ENCODE measurements at regions not wholly inside any gene's neighbourhood (a gene's known extent, or its start where the extent isn't known, plus 50 kb on each side); places are given as distances from the start of the nearest gene placed in this dataset.
A peak's percentile ranks its signal among the peaks of the same experiment; 100 is the strongest.

- Histone ChIP-seq H4K5ac (ENCODE audit: insufficient read length, low read depth, low read length) (no peak overlapping the region), H3K18ac (ENCODE audit: extremely low read depth, low read length) (no peak overlapping the region), H3K4ac (replicated peaks; ENCODE audit: insufficient read length, low read depth, low read length) (no peak overlapping the region), H3K79me1 (ENCODE audit: low read depth, low read length) (no peaks in the 10 kb centered on the region), H3K9ac (replicated peaks in 1 of 4; ENCODE audit: extremely low read depth in 1 of 4, low read depth in 3 of 4, low read length in 3 of 4) (no peak overlapping the region), H2BK20ac (ENCODE audit: low read length) (no peak overlapping the region), H3K9me3 (ENCODE audit: insufficient read depth in 2 of 2, low read depth in 1 of 2, low read length in 1 of 2) (no peaks in the 10 kb centered on the region), H3K36me3 (ENCODE audit: control insufficient read depth in 2 of 4, insufficient read depth in 4 of 4, low read length in 3 of 4) (no peaks in the 10 kb centered on the region), H3K4me1 (replicated peaks in 1 of 4; ENCODE audit: control insufficient read depth in 3 of 4, insufficient read depth in 4 of 4, low read length in 3 of 4) (peaks cover 0 to 5% (median 1%) of the 10 kb centered on the region in 4 experiments; a peak in 1 of 7 replicates), H2BK15ac (ENCODE audit: low read length) (no peak overlapping the region), H3K4me2 (ENCODE audit: insufficient read depth in 1 of 2, low read depth in 2 of 2, low read length in 2 of 2) (no peak overlapping the region), H2AFZ (ENCODE audit: low read length) (no peak overlapping the region), H3K14ac (ENCODE audit: insufficient read length) (no peak overlapping the region), H2BK120ac (replicated peaks; ENCODE audit: low read depth, low read length) (no peak overlapping the region), H4K8ac (ENCODE audit: extremely low read depth, insufficient read depth, low read length) (no peak overlapping the region), H2AK5ac (ENCODE audit: low read depth, low read length) (no peak overlapping the region), H3K23ac (ENCODE audit: insufficient read length) (no peak overlapping the region), H3K79me2 (ENCODE audit: control insufficient read depth in 1 of 2, insufficient read depth in 2 of 2, low read length in 2 of 2) (peaks cover 0 to 2% of the 10 kb centered on the region in 2 experiments; a peak in 1 of 4 replicates), H3K56ac (replicated peaks; ENCODE audit: insufficient read length, low read depth, low read length) (no peak overlapping the region), H2BK12ac (ENCODE audit: low read depth, low read length) (no peak overlapping the region), H3K27ac (ENCODE audit: low read depth, low read length) (no peak overlapping the region), H4K91ac (replicated peaks; ENCODE audit: insufficient read length, low read length) (no peak overlapping the region), H3K4me3 (ENCODE audit: extremely low read depth in 1 of 4, insufficient read depth in 2 of 4, low read depth in 3 of 4, low read length in 4 of 4) (no peak overlapping the region), H2BK5ac (ENCODE audit: low read depth, low read length) (no peak overlapping the region), H4K20me1 (replicated peaks in 1 of 2; ENCODE audit: control insufficient read depth in 1 of 2, insufficient read depth in 2 of 2, low read length in 2 of 2) (no peaks in the 10 kb centered on the region), H3K27me3 (replicated peaks in 1 of 4; ENCODE audit: control insufficient read depth in 3 of 4, extremely low read depth in 1 of 4, insufficient read depth in 3 of 4, low read length in 3 of 4) (no peaks in the 10 kb centered on the region), H3K23me2 (ENCODE audit: low read depth, low read length) (no peaks in the 10 kb centered on the region)
- WGBS, 2 experiments (ENCODE audit: extremely low coverage in 1 of 2, insufficient coverage in 1 of 2, insufficient read length in 1 of 2, insufficient replicate concordance in 2 of 2, low coverage in 1 of 2, low lambda C conversion rate in 2 of 2, missing lambda C conversion rate in 1 of 2): 40% methylated on average over 7 of the region's 7 CpGs; no CpG with 5 or more reads in 1 of the 2 experiments
- peak; percentile 93 for FAIRE-seq
- POLR2A ChIA-PET (ENCODE audit: partially characterized antibody): interaction anchor here (1.7 kb wide), 1 partner anchor 141 kb away, joined by 3 read pairs; no protein-coding TSS in a partner anchor
- CTCF ChIA-PET (ENCODE audit: partially characterized antibody): interaction anchor here (0.6 to 15.0 kb wide), 17 partner anchors 10 to 289 kb away, joined by 3 to 195 read pairs (median 3); no protein-coding TSS in a partner anchor
- DNase-seq (ENCODE audit: low read depth in 1 of 2, low spot score in 2 of 2): peak; percentile 64 to 66
- TF ChIP-seq SRF (IDR thresholded peaks at IDR 0.05; ENCODE audit: low read depth, low read length) (no peak), SIN3A (conservative IDR thresholded peaks at IDR 0.05 in 1 of 2, IDR thresholded peaks at IDR 0.05 in 1 of 2; ENCODE audit: low read depth in 1 of 2, low read length in 2 of 2) (0 out of 4 replicates have a peak, but pooled peaks of 1 of the 2 experiments have one; percentile 25), BRCA1 (IDR thresholded peaks at IDR 0.05; ENCODE audit: low read depth, low read length) (no peak), GABPA (IDR thresholded peaks at IDR 0.05; ENCODE audit: borderline replicate concordance, insufficient read depth, low read length) (no peak), CTCF (IDR thresholded peaks at IDR 0.05; ENCODE audit: control extremely low read depth in 1 of 3, insufficient read depth in 1 of 3, low read depth in 1 of 3, low read length in 3 of 3) (peak; percentile 72 to 98 (median 90)), CHD2 (IDR thresholded peaks at IDR 0.05; ENCODE audit: low read length) (0 out of 2 replicates have a peak, but pooled peaks have one; percentile 29), HDAC2 (IDR thresholded peaks at IDR 0.05; ENCODE audit: borderline replicate concordance in 1 of 2, low read depth in 2 of 2, low read length in 2 of 2) (no peak), ASH2L (IDR thresholded peaks at IDR 0.05; ENCODE audit: low read length) (no peak), MAX (IDR thresholded peaks at IDR 0.05) (no peak), POLR2A (IDR thresholded peaks at IDR 0.05; ENCODE audit: control extremely low read depth in 1 of 2, low read depth in 2 of 2, low read length in 2 of 2) (no peak)
Observed at GRCh38 chr9:613771-614347, 227.6 kb upstream of the DMRT1 start.

Measured in H1 (cell line).